Activated CD4-positive, alpha-beta T cell treated with anti-CD3 and anti-CD28 coated beads, Interleukin-2, amount 10 ng/mL, durations not matched to agents 7 days and 5 days (primary cell): ENCODE measurements at regions not wholly inside any gene's neighbourhood (a gene's known extent, or its start where the extent isn't known, plus 50 kb on each side); places are given as distances from the start of the nearest gene placed in this dataset.
"Not testable (repeated sequence)": the region's sequence is repeated elsewhere in the genome, so short reads cannot be mapped to it uniquely, and the experiment has no call there.

Experiments
- CTCF ChIA-PET: fragments of 350-600 bp; sonication (Branson Sonifier 250); formaldehyde crosslinking; loops from one replicate; lab custom pipeline; 2021; ENCODE audit warnings: antibody characterized with exemption; lab: Charles Lee
- POLR2A ChIA-PET: fragments of 350-600 bp; sonication (Branson Sonifier 250); formaldehyde crosslinking; loops from one replicate; lab custom pipeline; 2021; ENCODE audit warnings: antibody characterized with exemption; lab: Charles Lee
- DNase-seq: peaks from one replicate; pipeline ENCODE4 v3.0.0-alpha.2; 2020
- H3K27ac Mint-ChIP-seq: one replicate; pipeline ENCODE4 v1.8.0; 2021; ENCODE audit warnings: mild to moderate bottlenecking, moderate library complexity, mixed read lengths
- H3K27me3 Mint-ChIP-seq: one replicate; pipeline ENCODE4 v1.8.0; 2021; ENCODE audit warnings: mixed read lengths
- H3K36me3 Mint-ChIP-seq: one replicate; pipeline ENCODE4 v1.8.0; 2021; ENCODE audit warnings: low read depth, mixed read lengths
- H3K4me1 Mint-ChIP-seq: one replicate; pipeline ENCODE4 v1.8.0; 2021; ENCODE audit warnings: mixed read lengths
- H3K4me3 Mint-ChIP-seq: one replicate; pipeline ENCODE4 v1.8.0; 2021; ENCODE audit warnings: mild to moderate bottlenecking, moderate library complexity, mixed read lengths
- H3K9me3 Mint-ChIP-seq: one replicate; pipeline ENCODE4 v1.8.0; 2021; ENCODE audit warnings: mixed read lengths

DNA sequence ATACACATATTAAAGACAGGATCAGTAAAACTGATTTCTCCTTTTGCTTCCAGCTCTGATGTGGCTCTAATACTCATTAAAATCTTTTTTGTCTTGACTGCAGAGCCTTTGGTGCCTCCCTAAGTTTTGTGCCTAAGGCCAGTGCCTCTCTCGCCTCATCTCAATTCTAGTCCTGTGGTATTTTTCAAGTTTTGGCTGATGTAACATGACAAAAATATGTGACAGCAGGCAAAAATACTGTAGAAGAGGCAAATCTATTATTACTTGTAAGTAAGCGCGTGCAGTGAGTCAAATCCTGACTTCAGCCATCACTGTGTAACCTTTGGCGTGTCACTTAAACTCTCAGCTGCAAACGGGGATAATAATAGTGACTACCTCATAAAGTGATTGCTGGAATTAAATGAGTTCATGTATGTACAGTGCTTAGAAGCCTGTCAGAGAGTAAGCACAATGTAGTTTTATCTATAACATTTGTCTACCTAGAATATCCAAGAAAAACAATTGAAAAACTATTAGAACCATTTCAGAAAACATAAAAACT, 74.0 kb downstream of the MAB21L3 start:
- POLR2A ChIA-PET = no interaction called here
- Mint-ChIP-seq H3K9me3 (no peaks in the 10 kb centered on the region), H3K27ac (no peak overlapping the region), H3K4me1 (no peaks in the 10 kb centered on the region), H3K36me3 (no peaks in the 10 kb centered on the region), H3K27me3 (peaks cover 18% of the 10 kb centered on the region), H3K4me3 (no peak overlapping the region)
- CTCF ChIA-PET = no interaction called here
- DNase-seq = no peak

DNA sequence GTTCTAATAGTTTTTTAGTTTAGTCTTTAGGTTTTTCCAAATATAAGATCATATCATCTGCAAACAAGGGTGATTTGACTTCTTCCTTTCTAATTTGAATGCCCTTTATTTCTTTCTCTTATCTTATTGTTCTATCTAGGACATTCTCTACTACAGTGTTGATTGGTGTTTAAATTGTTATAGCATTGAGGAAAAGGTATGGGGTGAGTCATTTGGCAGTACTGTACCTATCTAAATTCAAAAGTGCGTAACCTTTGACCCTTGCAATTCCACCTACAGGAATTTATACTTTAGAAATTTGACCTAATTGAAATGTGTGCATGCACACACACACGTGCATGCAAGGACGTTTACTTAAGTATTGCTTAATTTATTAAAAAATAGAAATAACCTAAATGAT, 78.3 kb downstream of the MAB21L3 start:
- no peak for DNase-seq
- POLR2A ChIA-PET = no interaction called here
- H3K4me1 Mint-ChIP-seq = no peaks in the 10 kb centered on the region
- CTCF ChIA-PET = no interaction called here
- H3K27ac Mint-ChIP-seq = no peak overlapping the region
- H3K27me3 Mint-ChIP-seq = peaks cover 7% of the 10 kb centered on the region
- no peak overlapping the region for H3K4me3 Mint-ChIP-seq
- H3K9me3 Mint-ChIP-seq = no peaks in the 10 kb centered on the region
- no peaks in the 10 kb centered on the region for H3K36me3 Mint-ChIP-seq

DNA sequence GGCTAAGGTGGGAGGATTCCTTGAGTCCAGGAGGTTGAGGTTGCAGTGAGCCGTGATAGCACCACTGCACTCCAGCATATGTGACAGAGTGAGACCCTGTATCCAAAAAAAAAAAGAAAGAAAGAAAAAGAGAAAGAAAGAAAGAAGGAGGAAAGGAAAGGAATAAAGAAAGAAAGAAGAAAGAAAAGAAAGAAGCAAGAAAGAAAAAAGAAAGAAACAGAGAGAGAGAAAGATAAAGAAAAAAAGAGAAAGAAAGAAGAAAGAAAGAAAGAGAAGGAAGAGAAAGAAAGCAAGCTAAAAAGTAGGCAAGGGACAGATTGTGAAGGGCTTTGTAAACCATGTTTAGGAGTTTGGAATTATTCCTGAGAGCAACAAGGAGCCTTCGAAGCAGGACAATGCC, 80.1 kb downstream of the MAB21L3 start:
- Mint-ChIP-seq H3K4me1 (peaks cover 1% of the 10 kb centered on the region), H3K9me3 (no peaks in the 10 kb centered on the region), H3K27ac (no peak overlapping the region), H3K36me3 (no peaks in the 10 kb centered on the region), H3K4me3 (no peak overlapping the region), H3K27me3 (peaks cover 7% of the 10 kb centered on the region)
- DNase-seq = no peak
- ChIA-PET CTCF (no interaction called here), POLR2A (no interaction called here)

DNA sequence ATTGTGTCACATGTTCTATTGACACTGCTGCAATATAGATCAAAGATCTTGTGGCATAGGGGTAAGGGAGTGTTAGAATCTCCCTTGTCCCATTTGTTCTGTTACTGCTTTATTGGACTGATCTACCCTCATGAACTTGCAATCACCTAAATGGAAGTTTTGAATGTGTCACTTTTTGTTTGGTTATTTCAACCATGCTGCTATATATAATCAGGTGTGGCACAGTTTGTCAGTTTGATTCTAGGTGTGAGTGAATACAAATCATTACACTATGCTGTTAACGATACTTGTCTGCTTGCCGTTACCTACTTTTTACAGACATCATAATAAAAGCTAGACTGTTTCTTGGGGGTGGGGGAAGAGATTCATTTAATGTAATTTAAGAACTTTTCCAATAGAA, 82.6 kb downstream of the MAB21L3 start:
- peaks cover 1% of the 10 kb centered on the region for H3K4me1 Mint-ChIP-seq

DNA sequence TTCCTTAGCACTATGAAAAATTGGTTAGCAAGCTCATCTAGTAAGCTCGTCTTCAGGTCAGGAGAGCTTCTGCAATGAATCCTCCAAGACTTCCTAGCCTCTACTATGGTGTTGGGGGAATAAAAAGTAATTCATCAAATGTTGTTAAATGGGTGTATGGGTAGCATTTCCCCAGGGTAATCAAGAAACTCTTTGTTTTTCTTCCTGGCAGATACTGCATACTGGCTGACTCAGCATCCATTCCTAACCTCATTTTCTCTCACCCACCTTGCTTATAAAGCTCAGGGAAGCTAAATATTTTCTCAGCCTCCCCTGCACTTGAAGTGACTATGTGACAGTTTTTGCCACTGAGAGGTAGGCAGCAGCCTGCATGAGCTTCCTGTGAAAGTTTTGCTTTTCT, 83.4 kb downstream of the MAB21L3 start:
- Mint-ChIP-seq H3K4me3 (no peak overlapping the region), H3K36me3 (no peaks in the 10 kb centered on the region), H3K27ac (no peak overlapping the region), H3K4me1 (peaks cover 1% of the 10 kb centered on the region), H3K27me3 (peaks cover 5% of the 10 kb centered on the region), H3K9me3 (no peaks in the 10 kb centered on the region)
- no peak for DNase-seq
- ChIA-PET POLR2A (no interaction called here), CTCF (interaction anchor here (0.8 to 0.9 kb wide), 2 partner anchors 26 to 28 kb away, joined by 3 to 5 read pairs; no protein-coding TSS in a partner anchor)

More for the DNA sequence above, 82.6 kb downstream of the MAB21L3 start:
- CTCF ChIA-PET = interaction anchor here (0.8 to 1.2 kb wide), 3 partner anchors 16 to 28 kb away, joined by 3 to 5 read pairs (median 5); no protein-coding TSS in a partner anchor
- Mint-ChIP-seq H3K36me3 (no peaks in the 10 kb centered on the region), H3K27ac (no peak overlapping the region), H3K4me3 (no peak overlapping the region), H3K9me3 (no peaks in the 10 kb centered on the region), H3K27me3 (peaks cover 4% of the 10 kb centered on the region)
- no peak for DNase-seq
- POLR2A ChIA-PET = no interaction called here

DNA sequence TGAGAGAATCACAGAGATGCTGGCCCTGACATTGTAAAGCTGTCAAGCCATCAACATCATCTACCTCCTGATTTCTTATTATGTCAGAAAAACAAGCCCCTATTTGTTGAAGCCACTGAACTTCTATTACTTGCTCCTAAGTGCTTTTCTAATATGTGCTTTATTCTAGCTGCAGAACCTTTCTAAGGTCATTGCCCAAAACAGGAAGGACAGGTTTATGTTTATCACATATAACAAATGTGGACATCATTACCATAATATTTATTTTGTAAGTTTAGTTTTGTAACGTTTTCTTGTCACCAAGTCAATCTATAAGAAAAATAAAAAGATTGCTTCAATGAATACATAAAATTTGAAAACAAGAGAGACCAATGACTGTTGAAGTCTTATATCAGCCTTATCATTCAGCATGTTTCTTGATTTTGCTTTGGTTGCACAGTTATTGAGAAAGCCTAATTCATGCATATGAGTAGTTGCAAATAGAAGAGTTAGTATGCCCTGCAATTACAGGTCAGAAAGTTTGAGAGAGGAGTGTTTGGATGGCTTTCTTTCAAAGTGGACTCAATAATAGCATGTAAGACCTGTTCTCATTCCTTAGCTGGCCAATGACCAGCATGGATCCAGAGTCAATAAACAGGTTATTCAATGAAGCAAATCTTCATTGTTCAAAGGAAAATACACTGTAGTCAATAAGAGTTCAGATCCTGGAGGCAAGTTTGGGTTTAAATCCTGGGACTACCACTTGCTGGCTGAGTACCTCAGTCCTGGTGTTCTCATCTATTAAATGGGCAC, 84.1 kb downstream of the MAB21L3 start:
- H3K9me3 Mint-ChIP-seq = no peaks in the 10 kb centered on the region
- POLR2A ChIA-PET = no interaction called here
- H3K4me1 Mint-ChIP-seq = peaks cover 1% of the 10 kb centered on the region
- H3K27me3 Mint-ChIP-seq = peaks cover 6% of the 10 kb centered on the region
- no peak overlapping the region for H3K27ac Mint-ChIP-seq
- DNase-seq = no peak
- no peaks in the 10 kb centered on the region for H3K36me3 Mint-ChIP-seq
- H3K4me3 Mint-ChIP-seq = no peak overlapping the region
- CTCF ChIA-PET = interaction anchor here (0.9 kb wide), 1 partner anchor 29 kb away, joined by 3 read pairs; no protein-coding TSS in a partner anchor

DNA sequence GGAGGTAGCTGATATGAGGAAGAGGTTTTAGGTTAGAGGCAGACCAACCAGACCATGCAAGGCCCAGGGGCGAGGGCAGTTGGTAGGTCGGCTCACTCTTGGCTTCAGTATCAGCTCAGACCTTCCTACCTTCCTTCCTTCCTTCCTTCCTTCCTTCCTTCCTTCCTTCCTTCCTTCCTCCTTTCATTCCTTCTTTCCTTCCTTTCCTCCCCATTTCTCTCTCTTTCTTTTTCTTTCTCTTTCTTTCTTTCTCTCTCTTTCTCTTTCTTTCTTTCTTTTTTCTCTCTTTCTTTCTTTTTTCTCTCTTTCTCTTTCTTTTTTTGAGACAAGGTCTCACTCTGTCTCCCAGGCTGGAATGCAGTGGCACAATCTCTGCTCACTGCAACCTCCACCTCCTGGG, 89.1 kb downstream of the MAB21L3 start:
- H3K9me3 Mint-ChIP-seq, POLR2A ChIA-PET, DNase-seq, H3K4me3 Mint-ChIP-seq, H3K4me1 Mint-ChIP-seq, H3K36me3 Mint-ChIP-seq: not testable (repeated sequence)
- Mint-ChIP-seq H3K27me3 (peaks cover 19% of the 10 kb centered on the region), H3K27ac (peak overlapping the region; percentile 54)
- CTCF ChIA-PET = interaction anchor here (0.6 to 0.9 kb wide), 3 partner anchors 17 to 1457 kb away, joined by 3 read pairs; no protein-coding TSS in a partner anchor

DNA sequence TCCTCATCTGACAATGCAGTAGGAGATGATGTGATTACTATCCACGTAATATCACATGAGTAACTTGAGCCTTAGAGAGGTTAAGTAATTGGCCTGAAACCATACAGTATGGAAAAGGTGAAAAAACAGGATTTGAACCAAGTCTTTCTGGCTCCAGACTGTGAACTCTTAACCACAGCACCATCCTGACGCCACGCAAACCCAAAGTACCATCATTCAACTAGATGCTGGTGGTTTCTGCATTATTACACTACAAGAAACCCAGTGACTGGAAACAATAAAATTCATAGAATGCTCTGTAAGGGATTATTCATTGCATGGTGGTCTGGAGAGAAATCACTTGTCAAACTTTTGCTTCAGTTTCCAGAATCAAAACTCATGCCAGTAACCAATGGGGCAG, 90.7 kb downstream of the MAB21L3 start:
- no peak overlapping the region for H3K4me3 Mint-ChIP-seq
- no peaks in the 10 kb centered on the region for H3K4me1 Mint-ChIP-seq
- H3K9me3 Mint-ChIP-seq = no peaks in the 10 kb centered on the region
- POLR2A ChIA-PET = no interaction called here
- CTCF ChIA-PET = no interaction called here
- no peak overlapping the region for H3K27ac Mint-ChIP-seq
- peaks cover 19% of the 10 kb centered on the region for H3K27me3 Mint-ChIP-seq
- H3K36me3 Mint-ChIP-seq = no peaks in the 10 kb centered on the region
- no peak for DNase-seq

DNA sequence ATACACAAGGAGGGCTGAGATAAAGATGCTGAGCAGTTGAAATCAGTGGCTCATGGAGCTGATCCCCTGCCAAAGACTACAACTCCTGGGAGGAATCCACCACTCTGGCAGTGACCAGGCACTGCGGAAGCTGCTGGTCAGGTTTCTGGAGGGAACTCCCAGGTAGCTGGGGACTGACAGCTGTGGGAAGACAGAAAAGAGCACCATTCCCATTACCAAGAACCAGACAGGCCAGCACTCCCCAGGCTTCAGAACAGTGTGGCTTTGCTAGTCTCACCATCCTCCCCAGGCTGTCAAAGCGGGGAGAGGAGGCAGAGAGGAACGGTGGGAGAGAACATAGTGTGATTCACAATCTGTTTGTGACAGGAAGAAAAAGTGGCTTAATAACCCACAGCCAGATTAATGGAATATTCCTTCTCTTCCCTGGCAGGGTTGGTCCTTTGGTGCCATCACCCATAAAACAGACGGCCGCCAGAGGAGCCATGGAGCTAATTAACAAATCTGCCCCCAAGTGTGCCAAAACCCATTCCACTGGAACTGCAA, 92.1 kb downstream of the MAB21L3 start:
- no peak overlapping the region for H3K4me3 Mint-ChIP-seq

DNA sequence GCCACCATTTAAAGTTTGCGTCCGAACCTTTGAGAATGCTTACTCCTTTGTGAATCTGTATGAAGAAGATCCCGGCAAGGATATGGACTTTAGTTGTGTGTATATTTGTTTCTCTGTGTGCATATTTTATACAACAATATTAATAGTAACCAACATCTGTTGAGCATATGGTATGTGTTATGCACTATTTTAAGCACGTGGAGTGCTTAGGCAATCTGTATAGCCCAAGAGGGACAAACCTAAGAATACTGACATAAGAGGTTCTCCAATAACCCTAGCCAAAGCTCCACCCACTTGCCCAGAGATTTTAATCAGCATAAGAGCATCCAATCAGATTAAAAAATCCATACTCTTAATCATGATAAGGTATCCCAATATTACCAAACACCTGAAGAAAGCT, 92.7 kb downstream of the MAB21L3 start:
- H3K4me1 Mint-ChIP-seq = no peaks in the 10 kb centered on the region
- ChIA-PET CTCF (no interaction called here), POLR2A (no interaction called here)
- H3K9me3 Mint-ChIP-seq = no peaks in the 10 kb centered on the region
- no peak for DNase-seq
- no peaks in the 10 kb centered on the region for H3K36me3 Mint-ChIP-seq
- H3K27ac Mint-ChIP-seq = no peak overlapping the region
- H3K27me3 Mint-ChIP-seq = peaks cover 19% of the 10 kb centered on the region
- no peak overlapping the region for H3K4me3 Mint-ChIP-seq

More for the DNA sequence above, 92.1 kb downstream of the MAB21L3 start:
- DNase-seq = no peak
- no peaks in the 10 kb centered on the region for H3K4me1 Mint-ChIP-seq
- ChIA-PET POLR2A (no interaction called here), CTCF (no interaction called here)
- no peaks in the 10 kb centered on the region for H3K9me3 Mint-ChIP-seq
- peaks cover 19% of the 10 kb centered on the region for H3K27me3 Mint-ChIP-seq
- H3K36me3 Mint-ChIP-seq = no peaks in the 10 kb centered on the region
- H3K27ac Mint-ChIP-seq = peak overlapping the region; percentile 39

DNA sequence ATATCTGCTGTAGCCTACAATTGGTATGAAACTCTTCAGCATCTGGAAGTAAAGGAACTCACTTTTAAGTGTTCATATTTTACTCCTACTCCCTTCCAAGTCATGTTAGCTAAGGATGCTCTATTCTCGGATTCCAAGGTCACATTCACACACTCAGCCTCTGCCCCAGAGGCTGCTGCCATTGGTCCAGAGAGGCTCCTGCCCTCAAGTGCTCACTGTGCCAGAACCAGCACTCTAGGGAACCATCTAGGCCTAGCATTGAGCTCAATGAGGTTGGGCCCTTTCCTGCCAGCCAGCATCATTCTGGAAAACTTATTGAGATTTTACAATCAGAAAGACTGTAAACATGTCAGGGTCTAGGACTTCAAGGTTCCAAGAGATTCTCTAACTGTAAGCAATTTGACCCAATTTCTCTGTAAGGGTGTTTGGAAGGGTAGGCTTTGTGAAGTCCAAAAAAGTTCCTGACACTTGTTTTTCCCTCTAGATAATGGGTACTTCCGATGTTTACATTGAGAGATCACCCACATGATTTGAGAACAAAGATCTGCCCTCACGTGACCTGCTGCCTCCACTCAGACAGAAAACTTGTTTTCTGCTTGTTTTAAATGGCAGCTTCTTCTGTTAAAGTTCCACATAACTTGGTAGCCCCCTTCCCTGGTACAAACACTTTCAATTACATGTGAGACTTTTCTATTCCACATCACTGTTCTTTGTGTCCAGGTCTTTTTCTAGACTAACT, 94.9 kb downstream of the MAB21L3 start:
- no peak overlapping the region for H3K27ac Mint-ChIP-seq
- DNase-seq = no peak
- ChIA-PET CTCF (interaction anchor here (0.9 kb wide), 1 partner anchor 9 kb away, joined by 3 read pairs; no protein-coding TSS in a partner anchor), POLR2A (no interaction called here)
- H3K9me3 Mint-ChIP-seq = no peaks in the 10 kb centered on the region
- peaks cover 15% of the 10 kb centered on the region for H3K27me3 Mint-ChIP-seq
- no peaks in the 10 kb centered on the region for H3K4me1 Mint-ChIP-seq
- H3K4me3 Mint-ChIP-seq = no peak overlapping the region
- H3K36me3 Mint-ChIP-seq = no peaks in the 10 kb centered on the region

DNA sequence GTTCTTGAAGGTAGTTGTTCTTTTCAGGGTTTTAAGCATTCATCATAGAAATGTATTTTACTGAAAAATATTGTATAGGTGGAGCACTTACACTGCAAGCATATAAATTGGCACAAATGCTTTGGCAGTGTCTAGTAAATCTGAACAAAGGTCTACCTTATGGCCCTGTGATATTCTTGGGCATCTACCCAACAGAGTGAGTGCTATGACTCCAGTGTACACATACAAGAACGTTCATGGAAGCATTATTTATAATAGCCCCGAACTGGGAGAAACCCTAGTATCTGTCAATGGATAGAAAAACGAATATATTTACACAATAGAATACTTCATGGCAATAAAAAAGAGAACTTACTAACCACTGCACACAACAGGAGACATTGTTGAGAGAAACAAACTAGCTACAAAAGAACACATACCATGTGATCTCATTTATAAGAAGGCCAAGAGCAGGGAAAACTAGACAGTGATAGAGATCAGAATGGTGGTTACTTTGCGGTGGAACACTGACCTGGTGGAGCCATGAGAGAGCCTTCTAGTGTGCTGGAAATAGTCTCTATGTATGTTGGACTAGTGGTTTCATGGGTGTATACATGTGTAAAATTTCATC, 96.0 kb downstream of the MAB21L3 start:
- no peak for DNase-seq
- H3K27me3 Mint-ChIP-seq = peaks cover 15% of the 10 kb centered on the region
- H3K4me1 Mint-ChIP-seq = no peaks in the 10 kb centered on the region
- ChIA-PET CTCF (no interaction called here), POLR2A (no interaction called here)
- H3K4me3 Mint-ChIP-seq = no peak overlapping the region
- H3K36me3 Mint-ChIP-seq = no peaks in the 10 kb centered on the region
- no peak overlapping the region for H3K27ac Mint-ChIP-seq
- no peaks in the 10 kb centered on the region for H3K9me3 Mint-ChIP-seq
